G401 (cell line): ENCODE measurements at regions not wholly inside any gene's neighbourhood (a gene's known extent, or its start where the extent isn't known, plus 50 kb on each side); places are given as distances from the start of the nearest gene placed in this dataset.
"Not testable (repeated sequence)": the region's sequence is repeated elsewhere in the genome, so short reads cannot be mapped to it uniquely, and the experiment has no call there.

Source experiments
- DNase-seq: peaks from one replicate; pipeline ENCODE4 v3.0.0-alpha.2; 2015; ENCODE audit warnings: low spot score
- in situ Hi-C: cut with HindIII; loops from 2 replicates; pipeline ENCODE4 v1.10.0; 2016; ENCODE audit warnings: low sequenced_read_pairs, mixed read lengths

GRCh38 chr7:14988941-14989340 is 86.4 kb upstream of the DGKB start:
- in situ Hi-C loops = no loop called here
- DNase-seq = no peak

- in situ Hi-C loops = no loop called here
- DNase-seq = no peak
Measured at GRCh38 chr7:14978687-14979086, 76.1 kb upstream of the DGKB start.

- in situ Hi-C loops = no loop called here
- DNase-seq = no peak
Measured at GRCh38 chr7:14974688-14975087, 72.1 kb upstream of the DGKB start.

GRCh38 chr7:14973712-14974428 is 71.3 kb upstream of the DGKB start:
- in situ Hi-C loops = no loop called here
- DNase-seq = no peak

- in situ Hi-C loops = not testable (repeated sequence)
Measured at GRCh38 chr7:14971678-14972077, 69.1 kb upstream of the DGKB start.

GRCh38 chr7:14967376-14967775 is 64.8 kb upstream of the DGKB start:
- DNase-seq, in situ Hi-C loops: not testable (repeated sequence)

More at GRCh38 chr7:14971678-14972077, 69.1 kb upstream of the DGKB start:
- not testable (repeated sequence) for DNase-seq

GRCh38 chr7:14962778-14963177 is 60.2 kb upstream of the DGKB start:
- DNase-seq = no peak
- in situ Hi-C loops = no loop called here

- DNase-seq = no peak
- in situ Hi-C loops = no loop called here
Measured at GRCh38 chr7:14960721-14961120, 58.2 kb upstream of the DGKB start.

- DNase-seq = no peak
- in situ Hi-C loops = no loop called here
Measured at GRCh38 chr7:14959339-14959738, 56.8 kb upstream of the DGKB start.

- in situ Hi-C loops = no loop called here
- DNase-seq = no peak
Measured at GRCh38 chr7:14954035-14954434, 51.5 kb upstream of the DGKB start.
